HG02610 (cell line): ENCODE measurements at regions not wholly inside any gene's neighbourhood (a gene's known extent, or its start where the extent isn't known, plus 50 kb on each side); places are given as distances from the start of the nearest gene placed in this dataset.

Source experiments
- ATAC-seq: cut with Tn5 transposase; IDR thresholded peaks from one replicate; pipeline ENCODE4 v1.9.1; 2021; ENCODE audit warnings: mild to moderate bottlenecking, moderate library complexity; ENCODE audit not compliant: unreplicated experiment

DNA sequence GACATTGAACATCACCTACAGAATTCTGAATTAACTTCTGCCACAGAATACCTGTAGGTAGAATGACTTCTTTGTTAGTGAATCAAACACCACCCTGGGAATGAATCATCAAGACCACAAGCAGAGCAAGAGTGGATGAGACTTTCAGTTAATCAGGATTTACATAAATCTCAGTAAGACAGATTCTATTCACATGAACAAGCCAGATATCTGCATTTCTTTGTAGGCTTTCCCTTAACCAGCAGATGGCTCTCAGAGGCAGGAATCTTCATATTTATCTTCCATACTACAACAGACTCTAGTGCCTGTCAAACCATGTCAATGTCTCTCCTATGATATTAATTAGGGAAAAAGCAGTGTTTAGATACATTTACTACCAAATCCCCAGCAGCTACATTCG, 412.1 kb downstream of the KLF12 start:
- ATAC-seq = peak; percentile 94

DNA sequence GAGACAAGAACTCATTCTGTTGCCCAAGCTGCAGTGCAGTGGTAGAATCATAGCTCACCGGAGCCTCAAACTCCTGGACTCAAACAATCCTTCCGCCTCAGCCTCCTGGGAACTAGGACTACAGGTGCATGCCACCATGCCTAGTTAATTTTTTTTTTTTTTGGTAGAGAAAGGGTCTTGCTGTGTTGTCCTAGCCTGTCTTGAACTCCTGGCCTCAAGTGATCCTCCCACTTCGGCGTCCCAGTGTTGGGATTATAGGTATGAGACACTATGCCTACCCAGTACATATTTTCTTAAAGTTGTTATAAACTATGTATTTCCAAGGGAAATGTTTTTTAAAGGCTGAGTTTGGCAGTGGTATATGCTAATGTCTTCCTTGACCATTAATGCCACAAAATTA, 412.6 kb downstream of the KLF12 start:
- no peak for ATAC-seq

GRCh38 chr13:73720216-73720840, 413.9 kb downstream of the KLF12 start:
- ATAC-seq = no peak

GRCh38 chr13:73718246-73718645, 416.0 kb downstream of the KLF12 start:
- ATAC-seq = no peak

- no peak for ATAC-seq
Observed at GRCh38 chr13:73717632-73718031, 416.6 kb downstream of the KLF12 start.

- ATAC-seq = peak; percentile 72
Observed at GRCh38 chr13:73715911-73716510, 418.2 kb downstream of the KLF12 start.

DNA sequence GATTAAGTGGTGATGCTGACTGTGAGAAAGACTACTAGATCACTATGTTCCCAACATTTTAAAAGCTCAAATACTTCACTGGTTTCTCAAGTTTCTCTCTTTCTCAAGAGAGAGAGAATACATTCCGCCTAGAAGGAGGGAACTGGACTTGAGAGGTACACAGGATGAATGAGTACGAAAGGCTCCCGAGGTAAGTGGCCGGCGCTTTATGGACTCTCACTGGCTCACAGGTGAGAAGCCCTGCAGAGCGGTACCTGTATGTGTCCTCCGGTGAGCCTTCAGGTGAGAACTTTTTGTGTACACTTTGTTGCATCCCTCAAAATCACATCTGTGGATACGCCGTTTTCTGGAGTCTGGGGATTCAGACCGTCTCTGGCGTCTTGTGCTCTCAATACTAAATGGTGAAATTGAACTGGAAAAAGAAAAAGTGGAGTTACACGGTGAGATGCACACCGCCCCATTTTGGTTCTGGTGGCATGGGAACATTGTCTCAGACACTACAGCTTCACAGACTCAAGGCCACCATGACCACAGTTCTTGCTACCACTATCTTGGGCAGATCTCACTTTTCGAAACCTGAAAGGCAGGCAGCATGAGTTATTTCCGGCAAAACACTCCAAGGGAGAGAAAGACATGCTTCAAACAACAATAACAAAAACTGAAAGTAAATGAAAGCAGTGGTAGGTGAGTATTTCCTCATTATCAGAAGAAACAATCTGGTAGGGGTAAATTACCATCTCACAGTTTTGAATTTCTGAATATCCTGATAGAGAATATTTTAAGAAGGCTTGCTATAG, 418.9 kb downstream of the KLF12 start:
- peak; percentile 88 for ATAC-seq

DNA sequence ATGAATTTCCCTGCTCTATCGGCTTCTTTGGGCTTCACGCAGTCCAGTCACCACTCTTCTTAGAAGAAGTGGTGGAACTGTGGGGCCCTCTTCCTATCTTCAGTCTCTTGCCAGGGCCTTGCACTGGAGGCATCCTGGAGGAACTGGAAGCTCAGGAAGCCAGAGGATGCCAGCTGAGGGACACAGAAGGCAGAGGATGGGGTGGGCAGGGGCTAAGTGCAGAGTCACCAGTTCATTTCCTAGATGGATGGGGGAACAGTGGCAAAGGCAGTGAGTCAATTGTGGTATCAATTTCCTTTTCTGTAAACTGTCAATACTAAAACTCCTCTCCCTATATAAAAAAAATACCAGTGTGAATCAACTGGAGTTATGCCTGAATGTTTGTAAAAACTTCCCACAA, 419.7 kb downstream of the KLF12 start:
- ATAC-seq = no peak

GRCh38 chr13:73708393-73708985, 425.7 kb downstream of the KLF12 start:
- peak; percentile 93 for ATAC-seq

GRCh38 chr13:73704587-73704986, 429.6 kb downstream of the KLF12 start:
- ATAC-seq = no peak

GRCh38 chr13:73703606-73704005, 430.6 kb downstream of the KLF12 start:
- ATAC-seq = no peak

GRCh38 chr13:73702419-73703071, 431.7 kb downstream of the KLF12 start:
- ATAC-seq = peak; percentile 79

DNA sequence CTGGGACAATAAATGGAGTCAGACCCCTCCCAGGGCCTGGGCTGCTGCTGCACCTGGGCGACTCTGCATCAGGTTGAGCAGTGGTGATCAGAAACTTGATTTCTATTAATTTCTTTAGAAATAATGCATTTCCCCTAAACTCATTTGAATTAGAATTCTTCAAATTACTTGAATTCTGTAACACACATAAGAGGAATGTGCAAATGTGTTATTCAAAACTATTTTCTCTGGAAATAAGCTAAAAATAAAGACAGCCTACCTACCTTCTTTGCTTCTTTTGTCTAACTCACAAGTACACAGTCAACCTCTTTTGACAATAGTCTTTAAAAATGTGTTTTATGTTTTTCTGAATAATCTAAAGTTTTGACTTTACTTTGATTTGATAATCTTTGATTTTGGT, 433.0 kb downstream of the KLF12 start:
- ATAC-seq = no peak

GRCh38 chr13:73698859-73699258, 435.3 kb downstream of the KLF12 start:
- ATAC-seq = no peak

- no peak for ATAC-seq
Observed at GRCh38 chr13:73697166-73697565, 437.0 kb downstream of the KLF12 start.

DNA sequence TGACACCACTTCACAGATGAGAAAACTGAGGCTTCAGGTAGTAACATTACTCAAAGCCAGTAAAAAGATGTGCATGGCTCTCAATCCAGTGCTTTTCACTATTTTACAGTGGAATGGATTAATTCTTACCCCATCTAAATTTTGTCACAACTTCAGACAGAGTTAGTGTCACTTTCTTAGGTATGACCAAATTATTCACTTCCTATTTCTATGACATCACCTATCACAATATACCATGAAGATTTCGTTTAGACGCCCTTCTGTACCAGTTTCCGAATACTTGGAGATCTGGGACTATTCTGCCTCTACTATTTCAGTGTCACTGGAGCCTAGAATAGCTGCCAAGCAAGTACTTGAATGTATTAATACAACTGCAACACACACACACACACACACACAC, 437.5 kb downstream of the KLF12 start:
- ATAC-seq = no peak

DNA sequence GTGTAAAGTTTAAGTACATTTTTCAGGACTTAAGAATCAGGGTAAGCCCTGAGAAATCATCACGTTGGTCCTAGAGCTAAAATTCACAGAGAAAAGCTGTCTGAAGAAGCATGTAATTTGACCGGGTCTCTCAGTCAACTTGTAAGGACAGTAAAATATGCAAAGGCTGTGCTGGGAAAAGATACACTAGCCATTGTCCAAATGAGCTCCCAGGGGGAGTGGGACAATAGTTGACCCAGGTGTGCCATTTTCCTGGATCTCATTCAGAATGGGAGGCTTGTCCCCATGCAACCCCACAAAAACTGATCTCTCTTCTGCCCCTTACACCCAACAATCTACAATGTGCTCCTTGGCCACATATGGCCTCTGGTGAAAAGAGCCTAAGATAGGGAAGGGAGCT, 437.9 kb downstream of the KLF12 start:
- no peak for ATAC-seq

DNA sequence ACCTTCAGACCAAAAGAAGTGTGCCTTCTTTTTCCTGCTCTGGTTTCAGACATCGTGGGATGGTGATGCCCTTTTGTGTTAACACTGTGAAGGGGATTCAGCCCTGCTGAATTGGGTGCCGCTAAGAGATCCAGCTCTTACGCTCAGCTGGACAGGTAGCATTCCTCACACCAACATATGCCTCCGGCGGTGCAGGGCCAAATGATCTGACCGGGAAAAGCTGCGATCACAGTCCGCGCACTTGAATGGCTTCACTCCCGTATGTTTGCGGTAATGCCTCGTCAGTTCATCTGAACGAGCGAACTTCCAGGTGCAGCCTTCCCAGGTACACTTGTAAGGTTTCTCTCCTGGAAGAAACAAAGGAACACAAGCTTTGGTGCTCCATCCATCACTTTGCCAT, 438.9 kb downstream of the KLF12 start:
- ATAC-seq = no peak

GRCh38 chr13:73693215-73693614, 441.0 kb downstream of the KLF12 start:
- no peak for ATAC-seq

GRCh38 chr13:73691891-73692290, 442.3 kb downstream of the KLF12 start:
- no peak for ATAC-seq

DNA sequence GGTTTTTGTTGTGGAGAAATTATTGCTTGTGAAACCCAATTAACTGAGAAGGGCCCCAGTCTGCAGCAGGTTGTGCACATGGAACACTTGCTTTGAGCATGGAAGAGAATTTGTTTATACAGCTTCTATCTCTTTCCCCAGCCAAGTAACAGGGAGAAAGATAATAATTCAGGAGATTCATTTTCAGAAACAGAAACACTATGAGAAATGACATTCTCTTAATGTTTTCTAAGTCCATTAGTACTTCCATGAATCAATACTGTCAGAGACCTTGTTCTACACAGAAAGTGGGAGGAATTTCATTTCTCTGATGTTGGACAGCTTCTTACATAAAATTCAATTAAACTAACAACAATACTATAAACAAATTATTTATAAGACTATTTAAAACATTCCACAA, 446.3 kb downstream of the KLF12 start:
- no peak for ATAC-seq
